ENCODE measurements at regions not wholly inside any gene's neighbourhood (a gene's known extent, or its start where the extent isn't known, plus 50 kb on each side); places are given as distances from the start of the nearest gene placed in this dataset.
"Not testable (repeated sequence)": the region's sequence is repeated elsewhere in the genome, so short reads cannot be mapped to it uniquely, and the experiment has no call there.

DNA sequence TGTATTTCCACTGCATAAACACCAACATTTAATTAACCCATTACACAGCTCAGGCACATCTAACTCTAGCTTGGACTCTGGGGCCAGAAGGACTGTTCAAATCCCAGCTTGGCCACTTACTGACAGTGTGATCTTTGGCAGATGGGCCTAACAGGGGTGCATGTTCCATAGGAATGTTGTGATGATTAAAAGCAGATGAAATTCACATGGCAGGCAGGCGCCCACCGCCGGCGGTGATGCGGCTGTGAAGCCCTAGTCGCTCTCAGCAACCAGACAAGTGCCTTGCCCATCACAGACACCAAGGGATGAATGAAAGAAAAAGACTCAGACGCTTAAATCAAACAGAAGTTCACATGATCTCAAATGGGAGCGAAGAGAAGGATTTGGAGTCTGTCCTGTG, 84.6 kb upstream of the WSB1 start:
- H3K4me1 ChIP-seq: no peaks in the 10 kb centered on the region
- H3K27ac ChIP-seq: no peak overlapping the region
- H3K4me3 ChIP-seq: no peak overlapping the region
- TF ChIP-seq POLR2A (IDR thresholded peaks at IDR 0.05): no peak
- TF ChIP-seq, protein P1, sequence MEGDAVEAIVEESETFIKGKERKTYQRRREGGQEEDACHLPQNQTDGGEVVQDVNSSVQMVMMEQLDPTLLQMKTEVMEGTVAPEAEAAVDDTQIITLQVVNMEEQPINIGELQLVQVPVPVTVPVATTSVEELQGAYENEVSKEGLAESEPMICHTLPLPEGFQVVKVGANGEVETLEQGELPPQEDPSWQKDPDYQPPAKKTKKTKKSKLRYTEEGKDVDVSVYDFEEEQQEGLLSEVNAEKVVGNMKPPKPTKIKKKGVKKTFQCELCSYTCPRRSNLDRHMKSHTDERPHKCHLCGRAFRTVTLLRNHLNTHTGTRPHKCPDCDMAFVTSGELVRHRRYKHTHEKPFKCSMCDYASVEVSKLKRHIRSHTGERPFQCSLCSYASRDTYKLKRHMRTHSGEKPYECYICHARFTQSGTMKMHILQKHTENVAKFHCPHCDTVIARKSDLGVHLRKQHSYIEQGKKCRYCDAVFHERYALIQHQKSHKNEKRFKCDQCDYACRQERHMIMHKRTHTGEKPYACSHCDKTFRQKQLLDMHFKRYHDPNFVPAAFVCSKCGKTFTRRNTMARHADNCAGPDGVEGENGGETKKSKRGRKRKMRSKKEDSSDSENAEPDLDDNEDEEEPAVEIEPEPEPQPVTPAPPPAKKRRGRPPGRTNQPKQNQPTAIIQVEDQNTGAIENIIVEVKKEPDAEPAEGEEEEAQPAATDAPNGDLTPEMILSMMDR (IDR thresholded peaks at IDR 0.05): no peak
- no peaks in the 10 kb centered on the region for H3K9me3 ChIP-seq
- no peak for ATAC-seq
- 88% methylated on average over 7 of the region's 8 CpGs; no CpG with 5 or more reads in 1 of the 2 donors for WGBS, 2 donors
- no peak for DNase-seq
- intact Hi-C loops (cut with DNase I): no loop called here
- H3K36me3 ChIP-seq (replicated peaks in 1 of 2; ENCODE audit: insufficient read depth in 1 of 2, low read depth in 2 of 2): no peaks in the 10 kb centered on the region
- H3K27me3 ChIP-seq: no peaks in the 10 kb centered on the region

DNA sequence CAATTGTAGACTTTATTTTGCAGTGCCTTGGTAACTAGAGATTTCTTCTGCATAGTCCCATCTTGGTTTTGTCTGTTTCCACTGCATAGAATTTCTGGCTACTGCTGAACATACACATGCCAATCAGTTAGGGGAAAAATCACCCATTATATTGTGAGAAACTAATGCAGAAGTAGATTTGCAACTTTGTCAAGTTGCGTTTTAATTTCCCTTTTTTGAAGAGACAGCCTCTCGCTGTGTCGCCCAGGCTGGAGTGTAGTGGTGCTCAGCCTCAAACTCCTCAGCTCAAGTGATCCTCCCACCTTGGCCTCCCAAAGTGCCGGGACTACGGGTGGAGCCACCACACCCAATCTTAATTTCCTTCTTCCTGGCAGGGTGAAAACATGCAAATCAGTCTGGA, 83.1 kb upstream of the WSB1 start:
- intact Hi-C loops (cut with DNase I); H3K27ac ChIP-seq; H3K9me3 ChIP-seq; H3K4me1 ChIP-seq; H3K36me3 ChIP-seq (replicated peaks in 1 of 2; ENCODE audit: insufficient read depth in 1 of 2, low read depth in 2 of 2); ATAC-seq; H3K27me3 ChIP-seq; H3K4me3 ChIP-seq; DNase-seq: not testable (repeated sequence)
- WGBS, 2 donors: 55% methylated on average over 3 of the region's 5 CpGs; no CpG with 5 or more reads in 1 of the 2 donors

DNA sequence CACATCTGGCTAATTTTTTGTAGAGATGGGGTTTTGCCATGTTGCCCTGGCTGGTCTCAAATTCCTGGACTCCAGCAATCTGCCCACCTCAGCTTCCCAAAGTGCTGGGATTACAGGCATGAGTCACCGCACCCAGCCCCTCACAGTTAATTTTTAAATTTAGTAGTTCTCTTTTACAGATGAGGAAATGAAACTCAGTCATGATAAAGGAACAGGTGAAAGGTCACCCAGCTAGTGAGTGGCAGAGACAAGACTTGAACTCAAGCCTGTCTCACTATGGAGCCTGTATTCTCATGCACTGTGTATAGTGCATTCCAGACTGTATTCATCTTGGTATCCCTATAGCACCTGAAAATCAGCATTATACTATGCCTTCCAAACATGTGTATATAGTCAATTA, 77.1 kb upstream of the WSB1 start:
- H3K9me3 ChIP-seq: no peaks in the 10 kb centered on the region
- intact Hi-C loops (cut with DNase I): no loop called here
- 93 to 100% methylated on average over 1 of the region's 1 CpG for WGBS, 2 donors
- no peaks in the 10 kb centered on the region for H3K36me3 ChIP-seq (replicated peaks in 1 of 2; ENCODE audit: insufficient read depth in 1 of 2, low read depth in 2 of 2)
- H3K27ac ChIP-seq: no peak overlapping the region
- no peaks in the 10 kb centered on the region for H3K27me3 ChIP-seq
- ATAC-seq (no peak), DNase-seq (peak in 1 of 4 donors; percentile 9)
- no peak overlapping the region for H3K4me3 ChIP-seq
- TF ChIP-seq, protein P1 (IDR thresholded peaks at IDR 0.05): no peak
- TF ChIP-seq POLR2A (IDR thresholded peaks at IDR 0.05): no peak
- H3K4me1 ChIP-seq: no peaks in the 10 kb centered on the region

DNA sequence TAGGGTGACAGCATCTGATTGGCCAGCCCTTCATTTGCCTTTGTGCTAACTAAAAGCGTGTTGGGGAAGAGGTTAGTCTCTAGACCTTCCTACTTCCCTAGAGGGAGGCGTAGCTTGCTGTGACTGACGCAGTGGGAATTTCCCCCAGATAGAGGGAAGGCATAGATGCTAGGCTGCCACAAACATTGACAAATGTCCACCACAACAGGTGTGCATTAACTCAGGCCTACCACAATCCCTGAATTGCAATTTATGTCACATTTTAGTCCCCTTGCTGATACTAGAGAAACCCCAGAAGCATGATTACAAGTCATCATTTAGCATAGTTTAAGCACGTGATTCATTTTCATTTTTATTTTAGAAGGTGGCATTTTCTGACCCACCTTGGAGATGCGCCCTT, 76.3 kb upstream of the WSB1 start:
- DNase-seq (no peak), ATAC-seq (no peak)
- intact Hi-C loops (cut with DNase I): no loop called here
- Histone ChIP-seq H3K27me3 (no peaks in the 10 kb centered on the region), H3K9me3 (no peaks in the 10 kb centered on the region), H3K36me3 (replicated peaks in 1 of 2; ENCODE audit: insufficient read depth in 1 of 2, low read depth in 2 of 2) (no peaks in the 10 kb centered on the region), H3K27ac (no peak overlapping the region), H3K4me3 (no peak overlapping the region), H3K4me1 (no peaks in the 10 kb centered on the region)
- TF ChIP-seq, protein P1 (IDR thresholded peaks at IDR 0.05): no peak
- TF ChIP-seq POLR2A (IDR thresholded peaks at IDR 0.05): no peak
- WGBS, 2 donors: 81 to 87% methylated on average over 5 of the region's 5 CpGs

DNA sequence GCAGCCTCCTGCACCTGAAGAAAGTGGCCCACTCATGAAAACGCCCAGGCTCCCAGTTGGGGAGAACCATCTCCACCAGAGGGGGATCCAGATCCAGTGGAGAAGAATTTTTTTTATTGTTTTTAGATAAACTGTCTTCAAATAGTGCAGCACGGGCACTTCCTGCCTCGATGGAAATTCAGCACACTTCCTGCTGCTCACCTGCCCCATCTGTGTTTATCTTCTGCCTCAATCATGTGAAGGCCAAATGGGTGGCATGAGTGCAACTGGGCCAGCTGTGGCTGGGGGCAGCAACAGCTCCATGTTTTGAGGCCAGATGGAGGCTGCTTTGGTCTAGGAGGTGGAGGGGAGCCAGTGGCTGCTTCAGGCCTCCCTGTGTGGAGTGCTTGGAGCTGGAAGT, 75.9 kb upstream of the WSB1 start:
- no peak for DNase-seq
- no peak overlapping the region for H3K4me3 ChIP-seq
- H3K27me3 ChIP-seq: no peaks in the 10 kb centered on the region
- intact Hi-C loops (cut with DNase I): no loop called here
- ATAC-seq: no peak
- no peaks in the 10 kb centered on the region for H3K9me3 ChIP-seq
- no peaks in the 10 kb centered on the region for H3K36me3 ChIP-seq (replicated peaks in 1 of 2; ENCODE audit: insufficient read depth in 1 of 2, low read depth in 2 of 2)
- H3K4me1 ChIP-seq: no peaks in the 10 kb centered on the region
- no peak overlapping the region for H3K27ac ChIP-seq
- 60 to 73% methylated on average over 3 of the region's 3 CpGs for WGBS, 2 donors
- no peak for TF ChIP-seq POLR2A (IDR thresholded peaks at IDR 0.05)
- TF ChIP-seq, protein P1 (IDR thresholded peaks at IDR 0.05): no peak

All from body of pancreas (tissue), 4 donors.